ENCODE measurements at regions not wholly inside any gene's neighbourhood (a gene's known extent, or its start where the extent isn't known, plus 50 kb on each side); places are given as distances from the start of the nearest gene placed in this dataset.

DNA sequence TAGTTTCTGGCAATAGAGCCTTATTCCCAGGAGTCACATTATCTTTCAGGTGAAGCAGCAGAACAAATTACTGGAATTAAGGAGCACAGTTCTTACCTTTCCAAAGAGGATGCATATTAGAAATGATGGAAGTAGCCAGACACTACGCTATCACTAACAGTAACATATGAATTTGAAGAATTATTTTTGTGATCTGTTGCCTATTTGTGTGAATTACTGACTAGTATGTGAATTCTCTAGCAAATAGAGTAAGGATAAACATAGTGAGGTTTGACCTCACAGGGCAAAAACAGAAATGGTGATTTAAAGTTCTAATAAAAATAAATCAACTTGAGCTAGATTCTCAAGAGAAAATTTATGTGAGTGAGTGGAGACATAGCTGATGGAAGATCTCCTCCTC lies 1299.3 kb downstream of the XPNPEP1 start (continued):
- TF ChIP-seq CTCF (conservative IDR thresholded peaks at IDR 0.05; ENCODE audit: low read depth in 2 of 2) (no peak), NANOG (IDR thresholded peaks at IDR 0.05; ENCODE audit: borderline replicate concordance) (no peak), POLR2AphosphoS5 (IDR thresholded peaks at IDR 0.05; ENCODE audit: low read depth) (no peak), CREB1 (CRISPR knock-in tag; IDR thresholded peaks at IDR 0.05; ENCODE audit: low read depth) (no peak), EZH2 (IDR thresholded peaks at IDR 0.05; ENCODE audit: low read depth, unreplicated experiment) (no peak), STAT1 (IDR thresholded peaks at IDR 0.05; ENCODE audit: unreplicated experiment) (no peak), ZNF331 (CRISPR knock-in tag; IDR thresholded peaks at IDR 0.05; ENCODE audit: low read depth) (no peak)
- TF ChIP-seq, protein P1, sequence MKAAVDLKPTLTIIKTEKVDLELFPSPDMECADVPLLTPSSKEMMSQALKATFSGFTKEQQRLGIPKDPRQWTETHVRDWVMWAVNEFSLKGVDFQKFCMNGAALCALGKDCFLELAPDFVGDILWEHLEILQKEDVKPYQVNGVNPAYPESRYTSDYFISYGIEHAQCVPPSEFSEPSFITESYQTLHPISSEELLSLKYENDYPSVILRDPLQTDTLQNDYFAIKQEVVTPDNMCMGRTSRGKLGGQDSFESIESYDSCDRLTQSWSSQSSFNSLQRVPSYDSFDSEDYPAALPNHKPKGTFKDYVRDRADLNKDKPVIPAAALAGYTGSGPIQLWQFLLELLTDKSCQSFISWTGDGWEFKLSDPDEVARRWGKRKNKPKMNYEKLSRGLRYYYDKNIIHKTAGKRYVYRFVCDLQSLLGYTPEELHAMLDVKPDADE (IDR thresholded peaks at IDR 0.05), result no peak
- TF ChIP-seq, protein P2, sequence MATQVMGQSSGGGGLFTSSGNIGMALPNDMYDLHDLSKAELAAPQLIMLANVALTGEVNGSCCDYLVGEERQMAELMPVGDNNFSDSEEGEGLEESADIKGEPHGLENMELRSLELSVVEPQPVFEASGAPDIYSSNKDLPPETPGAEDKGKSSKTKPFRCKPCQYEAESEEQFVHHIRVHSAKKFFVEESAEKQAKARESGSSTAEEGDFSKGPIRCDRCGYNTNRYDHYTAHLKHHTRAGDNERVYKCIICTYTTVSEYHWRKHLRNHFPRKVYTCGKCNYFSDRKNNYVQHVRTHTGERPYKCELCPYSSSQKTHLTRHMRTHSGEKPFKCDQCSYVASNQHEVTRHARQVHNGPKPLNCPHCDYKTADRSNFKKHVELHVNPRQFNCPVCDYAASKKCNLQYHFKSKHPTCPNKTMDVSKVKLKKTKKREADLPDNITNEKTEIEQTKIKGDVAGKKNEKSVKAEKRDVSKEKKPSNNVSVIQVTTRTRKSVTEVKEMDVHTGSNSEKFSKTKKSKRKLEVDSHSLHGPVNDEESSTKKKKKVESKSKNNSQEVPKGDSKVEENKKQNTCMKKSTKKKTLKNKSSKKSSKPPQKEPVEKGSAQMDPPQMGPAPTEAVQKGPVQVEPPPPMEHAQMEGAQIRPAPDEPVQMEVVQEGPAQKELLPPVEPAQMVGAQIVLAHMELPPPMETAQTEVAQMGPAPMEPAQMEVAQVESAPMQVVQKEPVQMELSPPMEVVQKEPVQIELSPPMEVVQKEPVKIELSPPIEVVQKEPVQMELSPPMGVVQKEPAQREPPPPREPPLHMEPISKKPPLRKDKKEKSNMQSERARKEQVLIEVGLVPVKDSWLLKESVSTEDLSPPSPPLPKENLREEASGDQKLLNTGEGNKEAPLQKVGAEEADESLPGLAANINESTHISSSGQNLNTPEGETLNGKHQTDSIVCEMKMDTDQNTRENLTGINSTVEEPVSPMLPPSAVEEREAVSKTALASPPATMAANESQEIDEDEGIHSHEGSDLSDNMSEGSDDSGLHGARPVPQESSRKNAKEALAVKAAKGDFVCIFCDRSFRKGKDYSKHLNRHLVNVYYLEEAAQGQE (IDR thresholded peaks at IDR 0.05; ENCODE audit: unreplicated experiment), result no peak

DNA sequence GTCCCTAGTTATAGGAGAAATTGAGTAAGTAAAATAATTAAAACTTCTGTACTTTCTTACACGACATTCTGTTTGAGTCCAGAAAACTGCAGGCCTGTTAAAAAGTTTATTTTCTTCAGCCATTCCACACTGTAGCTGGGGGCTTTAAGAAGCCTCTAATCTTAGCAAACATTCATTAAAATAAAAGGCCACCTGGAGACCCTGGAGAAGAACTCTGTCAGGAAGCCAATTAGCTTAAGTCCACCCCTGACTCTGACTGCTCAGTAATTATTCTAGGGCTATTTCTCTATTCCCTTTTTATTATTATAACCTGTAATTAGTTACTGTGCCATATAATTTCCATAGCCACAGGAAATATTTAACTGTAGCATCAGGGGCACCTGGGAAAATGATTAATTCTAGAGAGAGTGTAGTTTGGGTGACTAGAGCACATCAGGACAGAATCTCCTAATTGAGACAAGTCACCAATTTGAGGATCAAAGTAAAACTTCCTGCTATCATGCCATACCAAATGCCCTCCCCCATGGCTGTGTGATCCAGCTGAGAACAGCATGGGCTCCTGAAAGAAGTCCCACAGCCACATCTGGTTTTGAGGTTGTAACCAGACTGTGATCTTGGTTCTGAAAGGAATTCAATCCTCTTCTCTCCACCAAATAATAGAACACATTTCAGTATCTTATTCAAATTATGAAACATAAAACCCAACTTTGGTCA lies 1302.3 kb downstream of the XPNPEP1 start:
- Histone ChIP-seq H4K20me1 (replicated peaks; ENCODE audit: insufficient read depth) (no peaks in the 10 kb centered on the region; the same call in 1 of the 2 replicates), H3K79me2 (replicated peaks; ENCODE audit: insufficient read depth) (no peaks in the 10 kb centered on the region), H3K4me1 (ENCODE audit: insufficient read depth) (0 out of 2 replicates have a peak, but pooled peaks cover 3% of the 10 kb centered on the region), H3K36me3 (ENCODE audit: insufficient read depth) (no peaks in the 10 kb centered on the region), H3K4me2 (no peak overlapping the region), H3K9me2 (ENCODE audit: insufficient read depth) (no peaks in the 10 kb centered on the region), H2AFZ (no peak overlapping the region), H3K27me3 (ENCODE audit: insufficient read depth) (no peaks in the 10 kb centered on the region), H3K27ac (ENCODE audit: low read depth) (no peak overlapping the region), H3F3A (replicated peaks; ENCODE audit: low read depth) (no peaks in the 10 kb centered on the region), H3K4me3 (no peak overlapping the region)
- DNase-seq (ENCODE audit: low spot score) (no peak), ATAC-seq (no peak)
- Mint-ChIP-seq H3K4me1 (peaks cover 5% of the 10 kb centered on the region; the same call in 1 of the 3 replicates), H3K4me3 (no peak overlapping the region), H3K36me3 (ENCODE audit: low read depth) (no peaks in the 10 kb centered on the region), H3K27me3 (ENCODE audit: insufficient read depth, low read depth, poor library complexity) (no peaks in the 10 kb centered on the region), H3K9me3 (no peaks in the 10 kb centered on the region), H3K27ac (no peak overlapping the region)
- TF ChIP-seq JUNB (IDR thresholded peaks at IDR 0.05; ENCODE audit: unreplicated experiment) (no peak), ZNF331 (CRISPR knock-in tag; IDR thresholded peaks at IDR 0.05; ENCODE audit: low read depth) (no peak), NANOG (IDR thresholded peaks at IDR 0.05; ENCODE audit: borderline replicate concordance) (no peak), ZNF114 (CRISPR knock-in tag; IDR thresholded peaks at IDR 0.05) (no peak), CREB1 (CRISPR knock-in tag; IDR thresholded peaks at IDR 0.05; ENCODE audit: low read depth) (no peak), STAT1 (IDR thresholded peaks at IDR 0.05; ENCODE audit: unreplicated experiment) (no peak), POLR2AphosphoS5 (IDR thresholded peaks at IDR 0.05; ENCODE audit: low read depth) (no peak)
- TF ChIP-seq, protein P1 (IDR thresholded peaks at IDR 0.05), result no peak
- TF ChIP-seq, protein P2 (IDR thresholded peaks at IDR 0.05; ENCODE audit: unreplicated experiment), result no peak

All from GM23338 (cell line).